H1 (cell line): ENCODE measurements at regions not wholly inside any gene's neighbourhood (a gene's known extent, or its start where the extent isn't known, plus 50 kb on each side); places are given as distances from the start of the nearest gene placed in this dataset.

Experiments used
- CTCF ChIA-PET: fragments of 300-600 bp; sonication (Branson Sonifier 250); formaldehyde crosslinking; loops from one replicate; lab custom pipeline; 2021; ENCODE audit not compliant: partially characterized antibody; lab: Charles Lee
- POLR2A ChIA-PET: fragments of 300-600 bp; sonication (Branson Sonifier 250); formaldehyde crosslinking; loops from one replicate; lab custom pipeline; 2021; ENCODE audit warnings: inconsistent platforms; ENCODE audit not compliant: partially characterized antibody; lab: Charles Lee
- DNase-seq, 2 experiments: peaks; one replicate each; pipeline versions ENCODE4 v3.0.0 to v3.0.0-alpha.2; 2010 to 2022; ENCODE audit warnings: low spot score in 2 of 2, low read depth in 1 of 2, mixed read lengths in 1 of 2
- FAIRE-seq: peaks from 2 replicates; lab custom pipeline; 2011; peaks lifted over from hg19 to GRCh38; lab: Jason Lieb, UNC
- H2AFZ ChIP-seq: 2 replicates; pipeline ENCODE4 v1.8.1; 2012; ENCODE audit warnings: low read length, inconsistent platforms
- H2AK5ac ChIP-seq: 2 replicates; pipeline ENCODE4 v1.6.1; 2013; ENCODE audit warnings: low read depth, low read length
- H2BK120ac ChIP-seq: replicated peaks from 2 replicates; pipeline ENCODE3; 2013; ENCODE audit warnings: low read depth, low read length, inconsistent platforms
- H2BK12ac ChIP-seq: 2 replicates; pipeline ENCODE4 v1.6.1; 2013; ENCODE audit warnings: low read depth, low read length
- H2BK15ac ChIP-seq: 2 replicates; pipeline ENCODE4 v1.6.1; 2013; ENCODE audit warnings: low read length
- H2BK20ac ChIP-seq: 2 replicates; pipeline ENCODE4 v1.6.1; 2013; ENCODE audit warnings: low read length
- H2BK5ac ChIP-seq: 2 replicates; pipeline ENCODE4 v1.6.1; 2013; ENCODE audit warnings: low read depth, low read length
- H3K14ac ChIP-seq: 2 replicates; pipeline ENCODE4 v1.6.1; 2013; ENCODE audit warnings: inconsistent platforms; ENCODE audit not compliant: insufficient read length
- H3K18ac ChIP-seq: 2 replicates; pipeline ENCODE4 v1.6.1; 2013; ENCODE audit warnings: low read length; ENCODE audit errors: extremely low read depth
- H3K23ac ChIP-seq: 2 replicates; pipeline ENCODE4 v1.6.1; 2013; ENCODE audit warnings: inconsistent platforms; ENCODE audit not compliant: insufficient read length
- H3K23me2 ChIP-seq: 2 replicates; pipeline ENCODE4 v1.6.1; 2013; ENCODE audit warnings: low read depth, low read length
- H3K27ac ChIP-seq: 2 replicates; pipeline ENCODE4 v1.6.1; 2011; ENCODE audit warnings: low read depth, low read length, inconsistent platforms
- H3K27me3 ChIP-seq, 4 experiments: replicated peaks in 1 of 4; 1 replicate in 1 of 4; 2 replicates in 3 of 4; pipeline versions ENCODE4 v1.6.1 to v1.8.1; 2011 to 2013; ENCODE audit warnings: low read length in 3 of 4, mild to moderate bottlenecking in 3 of 4, inconsistent platforms in 2 of 4, mixed read lengths in 2 of 4, moderate library complexity in 1 of 4; ENCODE audit not compliant: control insufficient read depth in 3 of 4, insufficient read depth in 3 of 4; ENCODE audit errors: extremely low read depth in 1 of 4
- H3K36me3 ChIP-seq, 4 experiments: 2 replicates each; pipeline versions ENCODE4 v1.6.1 to v1.8.1; 2011 to 2013; ENCODE audit warnings: mild to moderate bottlenecking in 4 of 4, low read length in 3 of 4, moderate library complexity in 2 of 4, control low read depth in 1 of 4, inconsistent platforms in 1 of 4; ENCODE audit not compliant: insufficient read depth in 4 of 4, control insufficient read depth in 2 of 4
- H3K4ac ChIP-seq: replicated peaks from 2 replicates; pipeline ENCODE3; 2013; ENCODE audit warnings: low read length, low read depth, mixed read lengths, inconsistent platforms; ENCODE audit not compliant: insufficient read length
- H3K4me1 ChIP-seq, 4 experiments: replicated peaks in 1 of 4; 1 replicate in 1 of 4; 2 replicates in 3 of 4; pipeline versions ENCODE4 v1.6.1 to v1.8.1; 2011 to 2013; ENCODE audit warnings: low read length in 3 of 4, inconsistent platforms in 2 of 4, mixed read lengths in 1 of 4; ENCODE audit not compliant: insufficient read depth in 4 of 4, control insufficient read depth in 3 of 4
- H3K4me2 ChIP-seq, 2 experiments: 2 replicates each; pipeline versions ENCODE4 v1.6.1 to v1.8.1; 2011 to 2013; ENCODE audit warnings: low read depth in 2 of 2, low read length in 2 of 2, control low read depth in 1 of 2, inconsistent platforms in 1 of 2, mild to moderate bottlenecking in 1 of 2; ENCODE audit not compliant: insufficient read depth in 1 of 2
- H3K4me3 ChIP-seq, 4 experiments: fragments of 200-600, 300-600 bp in 1 of 4; sonication (generic), shearing (Covaris generic), sonication (Bioruptor Twin) in 1 of 4; 2 replicates each; pipeline versions ENCODE4 v1.5.1 to v1.8.1; 2011 to 2016; ENCODE audit warnings: low read length in 4 of 4, low read depth in 3 of 4, control low read depth in 2 of 4, inconsistent platforms in 2 of 4, mild to moderate bottlenecking in 2 of 4, mixed read lengths in 1 of 4, moderate library complexity in 1 of 4; ENCODE audit not compliant: insufficient read depth in 2 of 4; ENCODE audit errors: extremely low read depth in 1 of 4
- H3K56ac ChIP-seq: replicated peaks from 2 replicates; pipeline ENCODE3; 2013; ENCODE audit warnings: low read depth, mild to moderate bottlenecking, mixed read lengths, low read length, inconsistent platforms; ENCODE audit not compliant: insufficient read length
- H3K79me1 ChIP-seq: 2 replicates; pipeline ENCODE4 v1.6.1; 2013; ENCODE audit warnings: low read depth, low read length, control low read depth
- H3K79me2 ChIP-seq, 2 experiments: 2 replicates each; pipeline versions ENCODE4 v1.6.1 to v1.8.1; 2012 to 2013; ENCODE audit warnings: low read length in 2 of 2, mild to moderate bottlenecking in 2 of 2, inconsistent platforms in 1 of 2; ENCODE audit not compliant: insufficient read depth in 2 of 2, control insufficient read depth in 1 of 2
- H3K9ac ChIP-seq, 4 experiments: replicated peaks in 1 of 4; 1 replicate in 1 of 4; 2 replicates in 3 of 4; pipeline versions ENCODE4 v1.6.1 to v1.8.1; 2011 to 2013; ENCODE audit warnings: low read depth in 3 of 4, low read length in 3 of 4, control low read depth in 2 of 4, mild to moderate bottlenecking in 2 of 4, moderate library complexity in 2 of 4, inconsistent platforms in 1 of 4; ENCODE audit errors: extremely low read depth in 1 of 4
- H3K9me3 ChIP-seq, 2 experiments: 2 replicates each; pipeline versions ENCODE4 v1.6.1 to v1.8.1; 2012 to 2013; ENCODE audit warnings: mild to moderate bottlenecking in 2 of 2, moderate library complexity in 2 of 2, control low read depth in 1 of 2, inconsistent platforms in 1 of 2, low read depth in 1 of 2, low read length in 1 of 2, mixed read lengths in 1 of 2; ENCODE audit not compliant: insufficient read depth in 2 of 2
- H4K20me1 ChIP-seq, 2 experiments: replicated peaks in 1 of 2; 2 replicates each; pipeline versions ENCODE3 to v1.8.1; 2011 to 2013; ENCODE audit warnings: inconsistent platforms in 2 of 2, low read length in 2 of 2, mild to moderate bottlenecking in 1 of 2; ENCODE audit not compliant: insufficient read depth in 2 of 2, control insufficient read depth in 1 of 2
- H4K5ac ChIP-seq: 2 replicates; pipeline ENCODE4 v1.6.1; 2013; ENCODE audit warnings: low read length, low read depth, mixed read lengths, inconsistent platforms; ENCODE audit not compliant: insufficient read length
- H4K8ac ChIP-seq: 2 replicates; pipeline ENCODE4 v1.8.0; 2013; ENCODE audit warnings: mild to moderate bottlenecking, moderate library complexity, low read length, inconsistent platforms; ENCODE audit not compliant: insufficient read depth; ENCODE audit errors: extremely low read depth
- H4K91ac ChIP-seq: replicated peaks from 2 replicates; pipeline ENCODE3; 2013; ENCODE audit warnings: low read length, mixed read lengths, inconsistent platforms; ENCODE audit not compliant: insufficient read length
- ASH2L ChIP-seq: fragments of 200-600, 300-600 bp; sonication (generic); IDR thresholded peaks from one replicate; pipeline ENCODE4 v1.7.1; 2017; ENCODE audit warnings: low read length
- ATF3 ChIP-seq: IDR thresholded peaks from 2 replicates; pipeline ENCODE4 v1.6.1; 2011; ENCODE audit warnings: low read depth, mild to moderate bottlenecking, low read length; ENCODE audit not compliant: insufficient read depth
- BRCA1 ChIP-seq: IDR thresholded peaks from 2 replicates; pipeline ENCODE4 v1.6.1; 2012; ENCODE audit warnings: low read depth, low read length, improper control_type of control experiment
- CBX8 ChIP-seq: fragments of 300-800, 300-1000 bp; sonication (generic); IDR thresholded peaks from 2 replicates; pipeline ENCODE4 v1.7.1; 2016; ENCODE audit warnings: low read depth, low read length, borderline replicate concordance
- CHD1 ChIP-seq: IDR thresholded peaks from 2 replicates; pipeline ENCODE4 v1.6.1; 2012; ENCODE audit warnings: low read depth, low read length, improper control_type of control experiment
- CHD2 ChIP-seq: IDR thresholded peaks from 2 replicates; pipeline ENCODE4 v1.6.1; 2012; ENCODE audit warnings: low read length, improper control_type of control experiment
- EGR1 ChIP-seq: IDR thresholded peaks from 2 replicates; pipeline ENCODE4 v1.6.1; 2011; ENCODE audit warnings: low read depth, low read length, borderline replicate concordance
- GABPA ChIP-seq: IDR thresholded peaks from 2 replicates; pipeline ENCODE4 v1.6.1; 2011; ENCODE audit warnings: mild to moderate bottlenecking, low read length, moderate library complexity, borderline replicate concordance; ENCODE audit not compliant: insufficient read depth
- GTF2F1 ChIP-seq: IDR thresholded peaks from 2 replicates; pipeline ENCODE4 v1.6.1; 2012; ENCODE audit warnings: low read depth, low read length, improper control_type of control experiment, borderline replicate concordance
- HDAC6 ChIP-seq: IDR thresholded peaks from one replicate; pipeline ENCODE4 v1.7.1; 2012; ENCODE audit warnings: low read depth, mild to moderate bottlenecking, inconsistent platforms, low read length, moderate library complexity
- KDM5A ChIP-seq: fragments of 200-600 bp; IDR thresholded peaks from 2 replicates; pipeline ENCODE4 v1.7.1; 2012; ENCODE audit warnings: mild to moderate bottlenecking, low read length, inconsistent platforms, mixed read lengths
- NANOG ChIP-seq: IDR thresholded peaks from 2 replicates; pipeline ENCODE4 v1.6.1; 2011; ENCODE audit warnings: low read length, low read depth, mild to moderate bottlenecking, inconsistent platforms; ENCODE audit not compliant: insufficient read depth, poor library complexity, severe bottlenecking
- RFX5 ChIP-seq: IDR thresholded peaks from 2 replicates; pipeline ENCODE4 v1.6.1; 2011; ENCODE audit warnings: low read depth, low read length, improper control_type of control experiment, borderline replicate concordance
- SP2 ChIP-seq: IDR thresholded peaks from 2 replicates; pipeline ENCODE4 v1.6.1; 2012; ENCODE audit warnings: mild to moderate bottlenecking, low read length, inconsistent platforms
- SRF ChIP-seq: IDR thresholded peaks from 2 replicates; pipeline ENCODE4 v1.6.1; 2011; ENCODE audit warnings: mild to moderate bottlenecking, low read depth, low read length, moderate library complexity
- ZNF274 ChIP-seq: IDR thresholded peaks from 2 replicates; pipeline ENCODE4 v1.7.0; 2012; ENCODE audit warnings: low read length, borderline replicate concordance; ENCODE audit errors: extremely low read depth
- WGBS, 2 experiments: shearing (Covaris generic) in 1 of 2; methylation state at CpG; one replicate each; pipeline versions ENCODE4 v1.1.6 to v1.1.7; 2013 to 2015; ENCODE audit warnings: low lambda C conversion rate in 2 of 2, mixed read lengths in 2 of 2, inconsistent platforms in 1 of 2, low coverage in 1 of 2, missing lambda C conversion rate in 1 of 2; ENCODE audit not compliant: insufficient replicate concordance in 2 of 2, insufficient coverage in 1 of 2, insufficient read length in 1 of 2; ENCODE audit errors: extremely low coverage in 1 of 2, missing lambda C conversion rate in 1 of 2; 5-methylcytosine and 5-hydroxymethylcytosine counted together

GRCh38 chr16:54996186-54996585 is 65.5 kb downstream of the IRX5 start:
- Histone ChIP-seq H3K79me1 (no peaks in the 10 kb centered on the region), H2BK12ac (no peak overlapping the region), H2BK20ac (no peak overlapping the region), H3K4ac (no peak overlapping the region), H3K56ac (no peak overlapping the region), H3K23ac (no peak overlapping the region), H2BK5ac (no peak overlapping the region), H3K4me2 (no peak overlapping the region), H2BK15ac (no peak overlapping the region), H3K4me1 (no peaks in the 10 kb centered on the region), H3K14ac (no peak overlapping the region), H3K27me3 (no peaks in the 10 kb centered on the region), H3K36me3 (no peaks in the 10 kb centered on the region), H2BK120ac (no peak overlapping the region), H2AK5ac (no peak overlapping the region), H3K79me2 (no peaks in the 10 kb centered on the region), H3K27ac (no peak overlapping the region), H4K20me1 (no peaks in the 10 kb centered on the region), H3K23me2 (no peaks in the 10 kb centered on the region), H4K8ac (no peak overlapping the region), H3K18ac (no peak overlapping the region), H3K9ac (no peak overlapping the region), H3K9me3 (no peaks in the 10 kb centered on the region), H4K91ac (no peak overlapping the region), H2AFZ (no peak overlapping the region), H3K4me3 (no peak overlapping the region), H4K5ac (no peak overlapping the region)
- FAIRE-seq: no peak
- CTCF ChIA-PET: interaction anchor here (1.0 to 1.3 kb wide), 5 partner anchors 37 to 253 kb away, joined by 3 to 5 read pairs (median 4); no protein-coding TSS in a partner anchor
- POLR2A ChIA-PET: no interaction called here
- 88% methylated on average over 7 of the region's 7 CpGs; no CpG with 5 or more reads in 1 of the 2 experiments for WGBS, 2 experiments
- no peak for DNase-seq
- no peak for TF ChIP-seq BRCA1
- no peak for TF ChIP-seq NANOG
- no peak for TF ChIP-seq CBX8
- TF ChIP-seq KDM5A: no peak
- TF ChIP-seq SP2: no peak
- no peak for TF ChIP-seq ATF3
- TF ChIP-seq ASH2L: no peak
- no peak for TF ChIP-seq EGR1
- TF ChIP-seq SRF: no peak
- no peak for TF ChIP-seq GTF2F1
- TF ChIP-seq RFX5: no peak
- no peak for TF ChIP-seq GABPA
- no peak for TF ChIP-seq CHD1
- no peak for TF ChIP-seq ZNF274
- TF ChIP-seq CHD2: no peak
- TF ChIP-seq HDAC6: no peak
